ENCODE measurements at regions not wholly inside any gene's neighbourhood (a gene's known extent, or its start where the extent isn't known, plus 50 kb on each side); places are given as distances from the start of the nearest gene placed in this dataset.

GRCh38 chr7:131061158-131061557 is 266.5 kb upstream of the MKLN1 start:
- Mint-ChIP-seq H3K27me3 (no peaks in the 10 kb centered on the region), H3K27ac (no peak overlapping the region), H3K4me1 (peaks cover 67% of the 10 kb centered on the region), H3K9me3 (ENCODE audit: insufficient read depth) (no peaks in the 10 kb centered on the region), H3K4me3 (no peak overlapping the region)
- H3K27ac ChIP-seq (ENCODE audit: low read length in 2 of 2), result peak overlapping the region in 1 of 2 donors; percentile 57
- peaks cover 0 to 1% of the 10 kb centered on the region in 2 experiments for H3K36me3 ChIP-seq (replicated peaks in 1 of 2; ENCODE audit: control extremely low read depth in 1 of 2, control insufficient read depth in 1 of 2, extremely low read depth in 1 of 2, insufficient read depth in 2 of 2, low read length in 1 of 2)
- H3K4me2 ChIP-seq (replicated peaks; ENCODE audit: low read depth, low read length, poor library complexity, severe bottlenecking), result no peak overlapping the region
- H2AFZ ChIP-seq (ENCODE audit: insufficient read depth, low read depth, low read length, poor library complexity, severe bottlenecking), result no peak overlapping the region
- H4K20me1 ChIP-seq (ENCODE audit: control insufficient read depth, insufficient read depth, low read length, poor library complexity, severe bottlenecking), result peaks cover 74% of the 10 kb centered on the region
- no peak overlapping the region for H3K9ac ChIP-seq (ENCODE audit: low read length)
- H3K4me3 ChIP-seq (ENCODE audit: control extremely low read depth in 1 of 5, extremely low read depth in 1 of 5, insufficient read depth in 1 of 5, low read depth in 2 of 5, low read length in 4 of 5), result no peak overlapping the region
- CTCF ChIA-PET, result interaction anchor here (0.7 to 3.1 kb wide), 2 partner anchors 21 to 401 kb away, joined by 3 to 11 read pairs; no protein-coding TSS in a partner anchor
- H3K27me3 ChIP-seq (replicated peaks in 1 of 4; ENCODE audit: control extremely low read depth in 1 of 4, control insufficient read depth in 3 of 4, insufficient read depth in 4 of 4, low read length in 3 of 4), result no peaks in the 10 kb centered on the region
- peaks cover 97% of the 10 kb centered on the region for H3K79me2 ChIP-seq (ENCODE audit: control insufficient read depth, insufficient read depth, low read length)
- POLR2A ChIA-PET, result no interaction called here
- WGBS (ENCODE audit: insufficient coverage), result 100% methylated on average over 1 of the region's 5 CpGs
- peaks cover 35 to 49% of the 10 kb centered on the region in 2 donors for H3K4me1 ChIP-seq (ENCODE audit: control insufficient read depth in 2 of 2, insufficient read depth in 2 of 2, low read length in 2 of 2)
- intact Hi-C loops (cut with micrococcal nuclease), result no loop called here
- ATAC-seq (ENCODE audit: low read depth), result no peak
- DNase-seq, result no peak
- H3K9me3 ChIP-seq (ENCODE audit: control extremely low read depth in 1 of 3, control insufficient read depth in 2 of 3, insufficient read depth in 1 of 3, low read length in 2 of 3), result peaks cover 0 to 4% (median 0%) of the 10 kb centered on the region in 3 donors
- no peak for TF ChIP-seq EZH2 (IDR thresholded peaks at IDR 0.05; ENCODE audit: borderline replicate concordance, insufficient read depth, low read depth, low read length, poor library complexity, severe bottlenecking)
- no peak for TF ChIP-seq CTCF (IDR thresholded peaks at IDR 0.05)

- DNase-seq, result no peak
- no peak overlapping the region for H3K9ac ChIP-seq (ENCODE audit: low read length)
- ChIA-PET CTCF (interaction anchor here (0.6 to 3.1 kb wide), 3 partner anchors 22 to 377 kb away, joined by 3 to 11 read pairs (median 7); no protein-coding TSS in a partner anchor), POLR2A (no interaction called here)
- intact Hi-C loops (cut with micrococcal nuclease), result no loop called here
- H2AFZ ChIP-seq (ENCODE audit: insufficient read depth, low read depth, low read length, poor library complexity, severe bottlenecking), result no peak overlapping the region
- Mint-ChIP-seq H3K4me3 (no peak overlapping the region), H3K4me1 (peaks cover 67% of the 10 kb centered on the region), H3K9me3 (ENCODE audit: insufficient read depth) (no peaks in the 10 kb centered on the region), H3K27me3 (no peaks in the 10 kb centered on the region), H3K27ac (no peak overlapping the region)
- no peak overlapping the region for H3K4me3 ChIP-seq (ENCODE audit: control extremely low read depth in 1 of 5, extremely low read depth in 1 of 5, insufficient read depth in 1 of 5, low read depth in 2 of 5, low read length in 4 of 5)
- H3K79me2 ChIP-seq (ENCODE audit: control insufficient read depth, insufficient read depth, low read length), result peaks cover 97% of the 10 kb centered on the region
- no peaks in the 10 kb centered on the region for H3K27me3 ChIP-seq (replicated peaks in 1 of 4; ENCODE audit: control extremely low read depth in 1 of 4, control insufficient read depth in 3 of 4, insufficient read depth in 4 of 4, low read length in 3 of 4)
- H3K4me2 ChIP-seq (replicated peaks; ENCODE audit: low read depth, low read length, poor library complexity, severe bottlenecking), result no peak overlapping the region
- ATAC-seq (ENCODE audit: low read depth), result no peak
- H3K9me3 ChIP-seq (ENCODE audit: control extremely low read depth in 1 of 3, control insufficient read depth in 2 of 3, insufficient read depth in 1 of 3, low read length in 2 of 3), result peaks cover 0 to 4% (median 0%) of the 10 kb centered on the region in 3 donors
- WGBS (ENCODE audit: insufficient coverage), result 100% methylated on average over 3 of the region's 4 CpGs
- peaks cover 31 to 42% of the 10 kb centered on the region in 2 donors for H3K4me1 ChIP-seq (ENCODE audit: control insufficient read depth in 2 of 2, insufficient read depth in 2 of 2, low read length in 2 of 2)
- H3K36me3 ChIP-seq (replicated peaks in 1 of 2; ENCODE audit: control extremely low read depth in 1 of 2, control insufficient read depth in 1 of 2, extremely low read depth in 1 of 2, insufficient read depth in 2 of 2, low read length in 1 of 2), result peaks cover 3% of the 10 kb centered on the region in 2 experiments
- H4K20me1 ChIP-seq (ENCODE audit: control insufficient read depth, insufficient read depth, low read length, poor library complexity, severe bottlenecking), result peaks cover 74% of the 10 kb centered on the region
- H3K27ac ChIP-seq (ENCODE audit: low read length in 2 of 2), result no peak overlapping the region
- TF ChIP-seq CTCF (IDR thresholded peaks at IDR 0.05), result no peak
- no peak for TF ChIP-seq EZH2 (IDR thresholded peaks at IDR 0.05; ENCODE audit: borderline replicate concordance, insufficient read depth, low read depth, low read length, poor library complexity, severe bottlenecking)
These were observed 265.9 kb upstream of the MKLN1 start for GRCh38 chr7:131061818-131062217.

Measured in B cell (primary cell).